HG02759 (cell line): ENCODE measurements at regions not wholly inside any gene's neighbourhood (a gene's known extent, or its start where the extent isn't known, plus 50 kb on each side); places are given as distances from the start of the nearest gene placed in this dataset.
"Not testable (repeated sequence)": the region's sequence is repeated elsewhere in the genome, so short reads cannot be mapped to it uniquely, and the experiment has no call there.

ENCODE experiments used
- ATAC-seq: cut with Tn5 transposase; IDR thresholded peaks from one replicate; pipeline ENCODE4 v1.9.1; 2021; ENCODE audit warnings: mild to moderate bottlenecking, moderate library complexity; ENCODE audit not compliant: unreplicated experiment

GRCh38 chr2:16226943-16227664, 286.8 kb downstream of the MYCN start:
- ATAC-seq, result no peak

- no peak for ATAC-seq
Measured at GRCh38 chr2:16226381-16226780, 286.0 kb downstream of the MYCN start.

- ATAC-seq, result no peak
Measured at GRCh38 chr2:16225545-16225944, 285.2 kb downstream of the MYCN start.

GRCh38 chr2:16225071-16225470, 284.7 kb downstream of the MYCN start:
- ATAC-seq, result no peak

DNA sequence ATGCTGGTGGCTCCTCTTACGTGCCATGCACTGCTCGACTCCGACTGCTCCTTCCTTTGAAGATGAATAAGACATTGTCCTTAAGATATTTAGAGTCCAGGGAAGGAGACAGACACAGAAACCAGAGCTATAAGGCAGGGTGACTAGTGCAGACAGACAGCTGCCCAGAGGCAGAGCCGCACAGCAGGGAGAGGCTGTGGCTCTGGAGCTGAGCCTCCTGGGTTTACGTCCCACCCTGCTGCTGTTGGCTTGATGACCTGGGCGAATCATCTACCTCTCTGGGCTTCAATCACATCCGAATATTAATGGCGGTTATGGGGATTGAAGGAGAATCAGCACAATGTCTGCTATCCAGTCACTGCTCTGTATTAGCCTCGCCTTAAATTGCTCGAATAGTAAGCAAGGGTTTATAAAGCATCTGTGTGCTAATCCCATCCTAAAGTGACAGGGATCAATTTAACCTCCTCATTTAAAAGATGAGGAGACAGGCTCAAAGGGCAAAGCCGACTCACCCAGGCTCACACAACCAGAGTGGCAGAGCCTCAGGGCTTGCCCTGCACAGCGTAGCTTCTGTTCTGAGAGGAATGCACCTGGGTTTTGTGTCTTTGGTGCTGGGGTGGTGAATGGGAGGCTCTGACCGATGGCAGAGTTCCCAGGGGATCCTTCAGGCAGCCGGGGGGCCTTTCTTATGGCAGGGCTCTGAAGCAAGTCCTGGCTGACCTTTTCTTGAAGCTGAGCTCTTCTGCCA, 284.1 kb downstream of the MYCN start:
- ATAC-seq, result no peak

- ATAC-seq, result no peak
Measured at GRCh38 chr2:16223841-16224177, 283.5 kb downstream of the MYCN start.

GRCh38 chr2:16223161-16223840, 283.0 kb downstream of the MYCN start:
- ATAC-seq, result no peak

DNA sequence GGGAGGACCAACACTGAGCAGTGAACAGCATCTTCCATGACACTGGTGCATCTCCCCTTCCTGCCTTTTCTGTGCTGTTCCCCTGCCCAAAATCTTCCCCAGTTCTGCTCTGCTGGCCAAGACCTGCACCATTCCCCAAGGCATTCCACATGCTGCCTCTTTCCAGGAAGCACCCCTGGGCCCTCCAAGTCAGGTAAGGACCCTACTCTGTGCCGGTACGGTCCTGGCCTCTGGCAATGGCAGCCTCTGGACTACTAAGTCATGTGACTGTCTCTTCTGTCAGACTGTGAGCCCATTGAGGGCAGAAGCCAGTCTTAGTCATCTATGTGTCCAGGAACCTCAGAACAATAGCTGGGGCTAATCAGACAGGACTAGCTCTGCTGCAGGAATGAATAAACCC, 282.0 kb downstream of the MYCN start:
- ATAC-seq, result no peak

- no peak for ATAC-seq
Measured at GRCh38 chr2:16221461-16222010, 281.2 kb downstream of the MYCN start.

DNA sequence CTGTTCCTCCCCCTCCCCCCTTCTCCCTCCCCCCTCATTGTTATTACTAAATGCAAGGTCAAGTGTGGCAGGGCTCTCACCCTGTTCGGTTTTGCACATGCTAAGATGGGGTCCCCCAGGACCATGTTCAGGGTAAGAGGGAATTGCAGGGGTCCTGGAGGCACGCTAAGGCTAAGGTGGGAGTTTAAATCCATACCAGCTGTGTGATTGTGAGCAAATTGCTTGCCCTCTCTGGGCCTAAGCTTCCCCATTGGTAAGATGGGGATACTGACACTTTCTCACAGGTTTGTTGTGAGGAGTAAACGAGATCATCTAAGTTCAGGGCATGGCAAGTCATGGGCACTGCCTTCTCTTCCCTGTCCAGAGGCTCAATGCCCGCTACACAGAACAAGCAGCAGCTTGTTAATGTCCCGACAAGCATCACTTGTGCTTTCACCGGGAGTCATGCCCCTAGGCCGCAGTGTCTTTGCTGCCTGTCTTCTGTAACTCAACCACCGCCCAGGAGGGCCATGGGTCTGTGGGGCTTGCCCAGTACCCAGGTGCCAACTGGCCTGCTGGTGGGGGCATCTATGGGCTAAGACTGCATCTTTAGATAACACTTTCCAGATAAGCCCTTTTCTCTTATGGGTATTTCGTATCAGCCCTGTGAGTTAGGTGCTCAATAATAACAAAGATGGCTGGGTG, 279.1 kb downstream of the MYCN start:
- ATAC-seq, result no peak

GRCh38 chr2:16218625-16219024, 278.3 kb downstream of the MYCN start:
- no peak for ATAC-seq

DNA sequence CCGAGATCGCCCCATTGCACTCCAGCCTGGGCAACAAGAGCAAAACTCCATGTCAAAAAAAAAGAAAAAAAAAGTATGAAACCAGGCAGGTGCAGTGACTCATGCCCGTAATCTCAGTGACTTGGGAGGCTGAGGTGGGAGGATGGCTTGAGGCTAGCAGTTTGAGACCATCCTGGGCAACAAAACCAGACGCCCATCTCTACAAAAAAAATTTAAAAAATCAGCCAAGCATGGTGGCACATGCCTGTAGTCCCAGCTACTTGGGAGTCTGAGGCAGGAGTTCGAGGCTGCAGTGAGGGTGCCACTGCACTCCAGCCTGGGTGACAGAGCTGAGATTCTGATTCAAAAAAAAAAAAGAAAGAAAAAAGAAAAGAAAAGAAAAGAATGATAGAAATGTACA, 277.8 kb downstream of the MYCN start:
- no peak for ATAC-seq

DNA sequence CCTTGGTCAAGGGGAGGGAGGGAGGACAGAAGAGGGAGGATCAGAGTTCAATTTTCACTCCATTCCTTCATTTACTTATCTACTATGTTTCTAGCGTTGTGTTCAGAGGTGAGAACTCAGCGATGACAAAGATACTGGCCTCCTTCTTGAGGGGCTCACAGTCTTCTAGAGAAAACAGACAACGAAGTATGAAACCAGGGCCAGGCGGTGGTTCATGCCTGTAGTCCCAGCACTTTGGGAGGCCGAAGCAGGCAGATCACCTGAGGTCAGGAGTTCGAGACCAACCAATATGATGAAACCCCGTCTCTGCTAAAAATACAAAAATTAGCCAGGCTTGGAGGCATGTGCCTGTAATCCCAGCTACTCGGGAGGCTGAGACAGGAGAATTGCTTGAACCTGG, 277.4 kb downstream of the MYCN start:
- not testable (repeated sequence) for ATAC-seq

- ATAC-seq, result no peak
Measured at GRCh38 chr2:16217291-16217690, 276.9 kb downstream of the MYCN start.

- no peak for ATAC-seq
Measured at GRCh38 chr2:16216558-16216945, 276.2 kb downstream of the MYCN start.

- ATAC-seq, result no peak
Measured at GRCh38 chr2:16215902-16216557, 275.7 kb downstream of the MYCN start.

DNA sequence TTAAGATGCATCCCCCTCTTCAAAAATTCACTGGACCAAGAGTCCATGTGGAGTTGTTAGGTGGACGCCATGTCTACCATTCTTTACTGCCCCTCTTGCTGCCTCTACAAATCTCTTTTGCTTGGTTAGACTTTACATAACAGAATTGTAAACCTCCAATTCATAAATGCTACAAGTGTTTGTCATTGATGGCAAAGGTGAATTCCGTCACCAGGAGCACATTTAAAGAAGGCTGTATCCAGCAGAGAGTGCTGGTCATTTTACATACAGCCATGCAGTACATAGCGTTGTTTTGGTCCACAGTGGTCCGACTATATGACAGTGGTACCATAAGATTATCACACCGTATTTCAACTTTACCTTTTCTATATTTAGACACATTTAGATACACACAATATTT, 274.5 kb downstream of the MYCN start:
- ATAC-seq, result no peak

DNA sequence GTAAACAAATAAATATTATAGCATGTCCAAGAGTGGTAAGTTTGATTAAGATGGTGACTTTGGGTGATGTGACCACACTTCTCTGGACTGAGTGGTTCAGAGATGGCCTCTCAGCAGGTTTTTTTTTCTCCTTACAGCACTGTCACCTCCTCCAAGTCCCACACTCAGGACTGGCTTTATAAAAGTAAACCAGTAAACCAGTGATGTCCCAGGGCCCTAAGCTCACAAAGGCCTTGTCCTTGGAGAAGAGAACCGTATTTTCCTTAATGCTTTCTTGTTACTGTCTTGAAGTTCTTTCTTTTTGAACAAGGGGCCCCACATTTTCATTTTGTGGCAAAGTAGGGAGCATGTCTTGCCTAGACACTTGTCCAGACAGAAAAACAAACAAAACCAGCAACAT, 274.0 kb downstream of the MYCN start:
- ATAC-seq, result no peak

DNA sequence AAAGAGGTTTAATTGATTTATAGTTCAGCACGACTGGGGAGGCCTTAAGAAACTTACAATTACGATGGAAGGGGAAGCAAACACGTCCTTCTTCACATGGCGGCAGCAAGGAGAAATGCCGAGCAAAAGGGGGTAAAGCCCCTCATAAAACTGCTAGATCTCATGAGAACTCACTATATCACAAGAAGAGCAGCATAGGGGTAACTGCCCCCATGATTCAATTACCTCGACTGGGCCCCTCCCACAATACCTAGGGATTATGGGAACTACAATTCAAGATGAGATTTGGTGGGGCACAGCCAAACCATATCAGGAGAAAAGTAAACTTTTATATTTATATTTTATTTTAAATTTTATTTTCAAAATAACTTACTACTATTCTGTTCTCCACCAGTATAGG, 272.0 kb downstream of the MYCN start:
- ATAC-seq, result no peak

GRCh38 chr2:16211341-16211740, 271.0 kb downstream of the MYCN start:
- ATAC-seq, result no peak

- ATAC-seq, result no peak
Measured at GRCh38 chr2:16210841-16211240, 270.5 kb downstream of the MYCN start.
